ENCODE measurements at regions not wholly inside any gene's neighbourhood (a gene's known extent, or its start where the extent isn't known, plus 50 kb on each side); places are given as distances from the start of the nearest gene placed in this dataset.

- TF ChIP-seq POLR2AphosphoS5 (IDR thresholded peaks at IDR 0.05), result no peak
- TF ChIP-seq POLR2A (IDR thresholded peaks at IDR 0.05), result no peak
- no peak for TF ChIP-seq EP300 (IDR thresholded peaks at IDR 0.05; ENCODE audit: low read depth)
- no peak for TF ChIP-seq CTCF (IDR thresholded peaks at IDR 0.05)
- Histone ChIP-seq H3K27ac (no peak overlapping the region), H3K36me3 (no peaks in the 10 kb centered on the region), H3K4me1 (no peaks in the 10 kb centered on the region), H3K27me3 (peaks cover 5% of the 10 kb centered on the region), H3K4me3 (no peak overlapping the region), H3K9me3 (no peaks in the 10 kb centered on the region)
- in situ Hi-C loops (cut with MboI; ENCODE audit: low pct_ligation_motif_present in 1 of 4, low pct_unique_long_range_greater_than_20kb in 1 of 4, low sequenced_read_pairs in 3 of 4), result no loop called here
- intact Hi-C loops (cut with DNase I; ENCODE audit: low total_unique reads), result no loop called here
- WGBS, 2 donors (ENCODE audit: low coverage in 1 of 2), result 55 to 57% methylated on average over 4 to 7 of the region's 7 CpGs
- no peak for DNase-seq
These were observed 685.0 kb downstream of the TMEM121 start for GRCh38 chr14:106211334-106211900.

- Histone ChIP-seq H3K36me3 (no peaks in the 10 kb centered on the region), H3K9me3 (no peaks in the 10 kb centered on the region), H3K27me3 (no peaks in the 10 kb centered on the region), H3K27ac (no peak overlapping the region), H3K4me1 (no peaks in the 10 kb centered on the region), H3K4me3 (no peak overlapping the region)
- intact Hi-C loops (cut with DNase I; ENCODE audit: low total_unique reads) (no loop called here), in situ Hi-C loops (cut with MboI; ENCODE audit: low pct_ligation_motif_present in 1 of 4, low pct_unique_long_range_greater_than_20kb in 1 of 4, low sequenced_read_pairs in 3 of 4) (no loop called here)
- DNase-seq, result no peak
- no peak for TF ChIP-seq EP300 (IDR thresholded peaks at IDR 0.05; ENCODE audit: low read depth)
- TF ChIP-seq POLR2A (IDR thresholded peaks at IDR 0.05), result no peak
- TF ChIP-seq CTCF (IDR thresholded peaks at IDR 0.05), result no peak
- no peak for TF ChIP-seq POLR2AphosphoS5 (IDR thresholded peaks at IDR 0.05)
- WGBS, 2 donors (ENCODE audit: low coverage in 1 of 2), result 43 to 51% methylated on average over 2 of the region's 2 CpGs
These were observed 688.8 kb downstream of the TMEM121 start for GRCh38 chr14:106215229-106215628.

- H3K9me3 ChIP-seq, result no peaks in the 10 kb centered on the region
- no peaks in the 10 kb centered on the region for H3K36me3 ChIP-seq
- no peak overlapping the region for H3K4me3 ChIP-seq
- intact Hi-C loops (cut with DNase I; ENCODE audit: low total_unique reads), result no loop called here
- H3K27ac ChIP-seq, result no peak overlapping the region
- in situ Hi-C loops (cut with MboI; ENCODE audit: low pct_ligation_motif_present in 1 of 4, low pct_unique_long_range_greater_than_20kb in 1 of 4, low sequenced_read_pairs in 3 of 4), result no loop called here
- no peaks in the 10 kb centered on the region for H3K27me3 ChIP-seq
- no peaks in the 10 kb centered on the region for H3K4me1 ChIP-seq
- no peak for DNase-seq
- 71% methylated on average over 1 of the region's 1 CpG; no CpG with 5 or more reads in 1 of the 2 donors for WGBS, 2 donors (ENCODE audit: low coverage in 1 of 2)
- TF ChIP-seq POLR2AphosphoS5 (IDR thresholded peaks at IDR 0.05), result no peak
- no peak for TF ChIP-seq POLR2A (IDR thresholded peaks at IDR 0.05)
- no peak for TF ChIP-seq CTCF (IDR thresholded peaks at IDR 0.05)
- TF ChIP-seq EP300 (IDR thresholded peaks at IDR 0.05; ENCODE audit: low read depth), result no peak
These were observed 690.3 kb downstream of the TMEM121 start for GRCh38 chr14:106216679-106217078.

GRCh38 chr14:106218174-106218573 is 691.8 kb downstream of the TMEM121 start:
- intact Hi-C loops (cut with DNase I; ENCODE audit: low total_unique reads) (no loop called here), in situ Hi-C loops (cut with MboI; ENCODE audit: low pct_ligation_motif_present in 1 of 4, low pct_unique_long_range_greater_than_20kb in 1 of 4, low sequenced_read_pairs in 3 of 4) (no loop called here)
- Histone ChIP-seq H3K27me3 (no peaks in the 10 kb centered on the region), H3K9me3 (no peaks in the 10 kb centered on the region), H3K27ac (no peak overlapping the region), H3K4me3 (no peak overlapping the region), H3K4me1 (no peaks in the 10 kb centered on the region), H3K36me3 (no peaks in the 10 kb centered on the region)
- WGBS, 2 donors (ENCODE audit: low coverage in 1 of 2), result 44 to 50% methylated on average over 4 to 5 of the region's 5 CpGs
- no peak for TF ChIP-seq POLR2AphosphoS5 (IDR thresholded peaks at IDR 0.05)
- TF ChIP-seq CTCF (IDR thresholded peaks at IDR 0.05), result no peak
- TF ChIP-seq POLR2A (IDR thresholded peaks at IDR 0.05), result no peak
- TF ChIP-seq EP300 (IDR thresholded peaks at IDR 0.05; ENCODE audit: low read depth), result no peak
- DNase-seq, result no peak
